Embryonic facial prominence (tissue), 1 donor: ENCODE measurements at regions not wholly inside any gene's neighbourhood (a gene's known extent, or its start where the extent isn't known, plus 50 kb on each side); places are given as distances from the start of the nearest gene placed in this dataset.
"Not testable (repeated sequence)": the region's sequence is repeated elsewhere in the genome, so short reads cannot be mapped to it uniquely, and the experiment has no call there.

ENCODE experiments used
- DNase-seq: peaks from one replicate; pipeline ENCODE4 v3.0.0-alpha.2; 2016; ENCODE audit errors: extremely low spot score

GRCh38 chr12:29961231-29961630, 177.5 kb upstream of the TMTC1 start:
- DNase-seq, result no peak

- DNase-seq, result no peak
These were observed 176.4 kb upstream of the TMTC1 start for GRCh38 chr12:29960122-29960521.

GRCh38 chr12:29957835-29958234, 174.1 kb upstream of the TMTC1 start:
- no peak for DNase-seq

- no peak for DNase-seq
These were observed 162.2 kb upstream of the TMTC1 start for GRCh38 chr12:29945904-29946303.

DNA sequence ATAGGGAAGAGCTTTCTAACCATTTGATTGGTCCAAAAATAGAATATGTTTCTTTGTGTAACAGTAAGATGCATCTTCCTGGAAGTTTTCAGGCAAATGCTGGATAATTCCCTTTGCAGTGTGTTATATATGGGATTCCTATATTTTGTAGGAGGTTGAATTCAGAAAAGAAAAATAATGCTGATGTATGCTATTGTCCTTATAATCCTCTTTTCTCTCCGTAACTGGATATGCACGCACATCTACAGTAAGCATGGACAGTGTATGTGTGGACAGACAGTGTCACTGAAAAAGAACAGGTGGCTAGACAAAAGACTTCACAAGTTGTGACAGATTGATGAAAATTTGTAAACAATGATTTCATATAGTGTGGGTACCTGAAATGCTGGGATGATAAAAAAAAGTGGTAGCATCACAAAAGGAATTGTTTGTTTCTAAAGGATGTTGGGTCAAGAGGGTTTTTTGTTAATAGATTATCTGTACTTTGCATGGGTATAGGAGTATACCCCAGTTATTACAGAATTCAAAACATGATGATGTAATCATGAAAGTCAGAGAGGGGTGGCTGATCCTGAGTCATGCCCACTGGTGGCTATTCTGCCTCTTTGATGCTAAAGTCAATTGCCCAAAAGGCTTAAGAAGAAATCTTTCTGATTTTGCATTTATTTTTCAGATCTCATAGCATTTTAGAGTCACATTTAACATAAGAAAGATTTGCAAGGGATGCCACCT, 160.7 kb upstream of the TMTC1 start:
- DNase-seq, result no peak

- no peak for DNase-seq
These were observed 159.9 kb upstream of the TMTC1 start for GRCh38 chr12:29943683-29944082.

GRCh38 chr12:29940811-29941210, 157.1 kb upstream of the TMTC1 start:
- no peak for DNase-seq

DNA sequence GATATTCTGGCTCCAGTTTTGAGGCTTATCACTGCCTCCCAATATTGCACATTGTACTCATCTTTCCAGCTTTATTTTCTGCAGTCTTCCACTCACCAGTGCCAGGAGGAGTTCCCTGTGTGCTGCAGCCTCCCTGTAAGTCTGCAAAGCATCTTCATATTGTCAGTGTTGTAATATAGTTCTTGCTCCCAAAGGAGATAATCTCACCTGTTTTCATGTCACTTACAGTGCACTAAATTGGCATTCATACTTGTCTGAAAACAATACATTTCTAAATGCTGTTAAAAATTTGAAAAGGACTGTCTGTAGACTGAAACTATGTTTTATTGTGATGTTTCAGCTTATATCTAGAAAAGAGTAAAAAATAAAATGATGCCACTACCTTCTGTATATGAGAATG, 146.8 kb upstream of the TMTC1 start:
- no peak for DNase-seq

- no peak for DNase-seq
These were observed 145.6 kb upstream of the TMTC1 start for GRCh38 chr12:29929295-29929694.

DNA sequence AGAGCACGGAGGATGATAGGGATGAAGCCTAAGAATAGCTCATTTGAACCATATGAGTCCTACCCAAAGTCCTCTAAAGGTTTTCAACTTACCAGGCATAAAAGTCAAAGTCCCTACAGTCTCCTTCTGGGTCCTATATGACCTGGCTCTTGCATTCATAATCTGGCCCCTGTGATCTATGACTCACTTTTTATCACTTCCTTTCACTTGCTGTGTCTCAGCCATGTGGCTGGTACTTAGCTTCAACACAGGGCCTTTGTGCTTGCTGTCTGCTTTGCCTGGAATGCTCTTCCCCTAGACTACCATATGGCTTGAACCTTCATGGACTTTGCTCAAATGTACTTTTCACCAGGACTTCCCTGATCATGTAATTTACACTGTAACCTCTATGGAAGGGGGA, 137.6 kb upstream of the TMTC1 start:
- no peak for DNase-seq

- no peak for DNase-seq
These were observed 124.4 kb upstream of the TMTC1 start for GRCh38 chr12:29908157-29908556.

DNA sequence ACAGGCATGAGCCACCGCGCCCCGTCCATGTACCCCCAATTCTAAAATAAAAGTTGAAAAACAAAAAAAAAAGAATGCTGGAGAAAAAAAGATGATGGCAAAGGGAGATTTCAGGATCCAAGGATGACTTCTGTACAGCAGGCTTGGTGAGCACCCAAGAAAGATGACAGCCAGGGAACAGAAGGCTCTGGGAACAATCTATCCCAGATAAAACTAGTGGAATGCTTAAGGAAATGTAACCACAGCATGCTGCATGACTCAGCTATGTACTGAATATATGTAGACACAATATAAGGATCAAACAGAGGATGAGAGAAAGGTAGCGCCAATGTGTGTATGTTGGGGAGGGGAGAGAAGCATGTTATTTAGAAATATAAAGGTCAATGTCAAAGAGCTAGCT, 123.7 kb upstream of the TMTC1 start:
- no peak for DNase-seq

- no peak for DNase-seq
These were observed 118.3 kb upstream of the TMTC1 start for GRCh38 chr12:29902043-29902442.

GRCh38 chr12:29901585-29901984, 117.8 kb upstream of the TMTC1 start:
- DNase-seq, result no peak

DNA sequence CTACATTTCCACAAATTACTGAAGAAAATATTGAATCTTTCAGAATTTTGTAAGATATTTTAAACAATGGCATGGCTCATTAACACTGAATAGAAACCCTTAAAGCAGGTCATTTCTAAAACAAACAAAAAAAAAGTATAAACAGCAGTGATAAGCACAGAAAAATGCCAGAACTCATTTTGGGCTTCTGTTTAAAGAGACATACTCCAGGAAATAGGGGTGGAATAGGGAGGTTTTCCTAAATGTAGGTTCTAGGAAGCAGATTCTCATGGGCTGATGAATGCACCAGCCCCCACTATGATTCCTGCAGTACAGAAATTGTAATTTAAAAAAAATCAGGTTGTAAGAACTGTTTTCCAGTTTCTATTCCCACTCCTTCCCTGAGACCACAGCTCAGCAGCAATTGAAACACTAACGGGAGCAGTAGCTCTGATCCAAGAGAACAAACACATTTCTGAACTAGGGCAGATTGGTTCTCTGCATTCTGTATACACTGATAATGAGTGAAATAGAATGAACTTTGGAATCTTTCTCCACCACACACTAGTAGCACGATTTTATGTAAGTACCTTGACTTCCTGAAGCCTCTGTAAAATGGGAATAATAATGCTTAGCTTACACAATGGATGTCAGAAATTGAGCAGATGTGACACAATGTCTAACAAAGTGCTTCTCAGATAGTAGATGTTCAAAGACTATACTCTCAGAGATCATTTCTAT, 115.6 kb upstream of the TMTC1 start:
- DNase-seq, result no peak

GRCh38 chr12:29895966-29896365, 112.2 kb upstream of the TMTC1 start:
- DNase-seq, result no peak

DNA sequence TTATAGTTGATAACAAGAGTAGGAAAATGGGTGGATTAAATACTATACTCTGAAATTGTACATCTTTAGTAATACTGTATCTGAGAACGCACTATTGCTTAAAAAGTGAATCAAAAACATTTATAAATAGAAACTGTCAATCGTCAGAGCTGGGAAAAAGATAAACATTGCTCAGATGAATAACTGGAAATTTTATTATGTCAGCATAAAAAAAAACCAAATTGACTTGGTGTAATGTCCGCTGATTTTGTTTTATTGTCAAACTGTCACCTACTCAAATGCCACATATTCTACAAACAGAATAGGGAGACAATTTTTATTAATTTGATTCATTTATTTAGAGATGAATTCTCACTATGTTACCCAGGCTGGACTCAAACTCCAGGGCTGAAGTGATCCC, 109.3 kb upstream of the TMTC1 start:
- no peak for DNase-seq

- no peak for DNase-seq
These were observed 108.0 kb upstream of the TMTC1 start for GRCh38 chr12:29891792-29892191.

- no peak for DNase-seq
These were observed 106.0 kb upstream of the TMTC1 start for GRCh38 chr12:29889737-29890136.

GRCh38 chr12:29888777-29889176, 105.0 kb upstream of the TMTC1 start:
- no peak for DNase-seq

DNA sequence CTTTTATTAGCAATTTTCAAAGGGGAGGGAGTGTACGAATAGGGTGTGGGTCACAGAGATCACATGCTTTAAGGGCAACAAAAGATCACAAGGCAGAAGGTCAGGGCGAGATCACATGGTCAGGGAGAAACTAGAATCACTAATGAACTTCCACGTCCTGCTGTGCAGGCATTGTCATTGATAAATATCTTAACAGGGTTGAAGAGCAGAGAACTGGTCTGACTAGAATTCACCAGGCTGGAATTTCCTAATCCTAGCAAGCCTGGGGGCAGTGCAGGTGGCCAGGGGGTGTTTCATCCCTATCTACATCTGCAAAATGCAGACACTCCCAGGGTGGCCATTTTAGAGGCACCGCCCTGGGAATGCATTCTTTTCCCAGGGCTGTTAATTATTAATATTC, 101.2 kb upstream of the TMTC1 start:
- DNase-seq, result not testable (repeated sequence)

DNA sequence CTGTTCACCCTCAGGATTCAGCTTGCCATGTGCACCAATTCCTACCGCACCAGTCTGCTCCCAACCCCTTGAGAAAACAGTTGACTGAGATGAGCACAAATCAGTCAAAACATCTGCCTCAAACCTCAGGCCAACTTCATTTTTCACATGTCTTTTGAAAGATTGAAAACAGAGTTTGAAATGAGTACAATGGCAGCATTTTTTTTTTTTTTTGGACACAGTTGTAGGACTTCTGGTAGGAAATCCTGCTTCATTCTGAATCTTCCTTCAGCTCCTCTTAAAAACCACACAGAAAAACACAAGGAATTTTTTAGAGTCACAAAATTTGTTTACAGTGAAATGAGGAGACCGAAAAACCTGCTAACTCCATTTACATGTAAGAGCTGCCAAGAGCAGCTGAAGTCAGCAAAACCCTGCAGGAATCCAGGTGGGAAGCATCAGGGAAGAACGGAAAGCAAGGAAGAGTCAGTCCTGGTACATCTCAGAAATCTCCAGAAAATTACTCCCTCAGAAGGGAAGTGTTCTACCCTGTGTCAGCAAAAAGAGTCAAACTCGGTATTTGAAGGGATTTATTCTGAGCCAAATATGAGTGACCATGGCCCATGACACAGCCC, 100.3 kb upstream of the TMTC1 start:
- no peak for DNase-seq

- DNase-seq, result no peak
These were observed 99.8 kb upstream of the TMTC1 start for GRCh38 chr12:29883525-29883924.
